HCT116 (cell line): ENCODE measurements at regions not wholly inside any gene's neighbourhood (a gene's known extent, or its start where the extent isn't known, plus 50 kb on each side); places are given as distances from the start of the nearest gene placed in this dataset.

ENCODE experiments used
- FOSL1 ChIP-seq: IDR thresholded peaks from 2 replicates; pipeline ENCODE4 v1.6.1; 2012; ENCODE audit warnings: low read depth
- POLR2A ChIP-seq: IDR thresholded peaks from 2 replicates; pipeline ENCODE4 v1.7.0; 2011; ENCODE audit warnings: borderline replicate concordance; ENCODE audit not compliant: insufficient read depth, insufficient read length; ENCODE audit errors: extremely low read depth
- POLR2AphosphoS5 ChIP-seq: IDR thresholded peaks from 2 replicates; pipeline ENCODE4 v1.6.1; 2011; ENCODE audit warnings: mild to moderate bottlenecking, low read depth, low read length, moderate library complexity
- SP1 ChIP-seq: IDR thresholded peaks from 2 replicates; pipeline ENCODE4 v1.6.1; 2012; ENCODE audit warnings: low read depth
- ZNF274 ChIP-seq: fragments of 200-500 bp; sonication (Bioruptor generic); IDR thresholded peaks from 2 replicates; pipeline ENCODE4 v1.6.1; 2014; ENCODE audit warnings: mild to moderate bottlenecking, low read depth, low read length, inconsistent platforms
- TF ChIP-seq, protein P1 (sequence below): IDR thresholded peaks from 2 replicates; pipeline ENCODE4 v1.6.1; 2012

DNA sequence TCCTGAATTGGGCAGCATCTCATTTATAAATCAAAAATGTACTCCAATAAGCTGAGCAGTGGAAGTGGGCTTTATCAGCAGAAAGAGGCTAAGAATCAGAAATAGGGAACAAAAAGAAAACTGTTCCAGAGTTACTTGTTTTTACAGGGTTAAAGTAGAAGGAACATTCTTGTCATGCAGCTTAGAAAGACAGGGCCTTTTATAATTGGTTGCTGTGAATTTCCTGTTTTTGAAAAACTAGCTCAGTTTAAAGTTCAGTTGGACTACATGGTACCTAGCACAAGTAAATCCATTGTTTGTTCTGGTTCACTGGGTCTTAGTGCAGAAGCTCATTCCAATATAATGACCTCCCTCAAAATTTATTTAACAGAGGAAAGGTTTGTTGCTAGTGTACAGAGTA is 200.8 kb downstream of the GRIA2 start (continued):
- TF ChIP-seq, protein P1, sequence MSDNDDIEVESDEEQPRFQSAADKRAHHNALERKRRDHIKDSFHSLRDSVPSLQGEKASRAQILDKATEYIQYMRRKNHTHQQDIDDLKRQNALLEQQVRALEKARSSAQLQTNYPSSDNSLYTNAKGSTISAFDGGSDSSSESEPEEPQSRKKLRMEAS = no peak
- TF ChIP-seq POLR2A = no peak
- no peak for TF ChIP-seq FOSL1
- TF ChIP-seq ZNF274 = no peak
- no peak for TF ChIP-seq SP1
- no peak for TF ChIP-seq POLR2AphosphoS5
